Mesothelial cell of epicardium (in vitro differentiated cells): ENCODE measurements at regions not wholly inside any gene's neighbourhood (a gene's known extent, or its start where the extent isn't known, plus 50 kb on each side); places are given as distances from the start of the nearest gene placed in this dataset.

Experiments
- DNase-seq, 2 experiments: peaks; one replicate each; pipeline ENCODE4 v3.0.0; 2021; ENCODE audit warnings: low spot score in 2 of 2; ENCODE audit not compliant: unreplicated experiment in 2 of 2
- H3K27ac Mint-ChIP-seq: 2 replicates; pipeline ENCODE4 v1.8.0; 2021; ENCODE audit warnings: mixed read lengths
- H3K27me3 Mint-ChIP-seq: 2 replicates; pipeline ENCODE4 v1.8.0; 2021; ENCODE audit warnings: low read depth, mixed read lengths
- H3K36me3 Mint-ChIP-seq: 2 replicates; pipeline ENCODE4 v1.8.0; 2021; ENCODE audit warnings: mixed read lengths
- H3K4me1 Mint-ChIP-seq: 2 replicates; pipeline ENCODE4 v1.8.0; 2021; ENCODE audit warnings: mixed read lengths
- H3K4me3 Mint-ChIP-seq: 2 replicates; pipeline ENCODE4 v1.8.0; 2021; ENCODE audit warnings: mild to moderate bottlenecking, moderate library complexity, mixed read lengths
- H3K9me3 Mint-ChIP-seq: 2 replicates; pipeline ENCODE4 v1.8.0; 2021; ENCODE audit warnings: mixed read lengths
- TF ChIP-seq, protein P1 (sequence below): fragments of 200-600 bp; sonication (generic); IDR thresholded peaks from one replicate; pipeline ENCODE4 v1.5.0; 2021; ENCODE audit warnings: antibody characterized with exemption; ENCODE audit not compliant: unreplicated experiment

DNA sequence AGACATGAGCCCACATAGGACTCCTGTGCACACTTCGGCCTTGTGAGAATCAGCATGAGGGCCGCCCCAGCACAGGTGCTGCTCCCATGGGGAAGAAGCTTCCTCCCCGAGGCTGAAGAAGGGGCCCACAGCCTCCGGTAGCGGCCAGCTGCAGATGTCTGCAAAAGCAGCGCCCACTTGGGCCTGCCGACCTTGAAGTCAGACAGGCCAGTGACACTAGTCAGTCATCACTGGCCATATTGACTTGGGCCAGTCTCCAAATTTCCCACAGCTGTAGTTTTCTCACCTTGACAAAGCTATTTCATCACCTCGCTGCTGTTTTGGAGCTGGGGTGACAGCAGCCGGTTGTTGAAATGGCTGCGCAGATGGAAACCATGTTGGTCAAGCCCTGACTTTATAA, 83.0 kb downstream of the RIPK4 start:
- TF ChIP-seq, protein P1, sequence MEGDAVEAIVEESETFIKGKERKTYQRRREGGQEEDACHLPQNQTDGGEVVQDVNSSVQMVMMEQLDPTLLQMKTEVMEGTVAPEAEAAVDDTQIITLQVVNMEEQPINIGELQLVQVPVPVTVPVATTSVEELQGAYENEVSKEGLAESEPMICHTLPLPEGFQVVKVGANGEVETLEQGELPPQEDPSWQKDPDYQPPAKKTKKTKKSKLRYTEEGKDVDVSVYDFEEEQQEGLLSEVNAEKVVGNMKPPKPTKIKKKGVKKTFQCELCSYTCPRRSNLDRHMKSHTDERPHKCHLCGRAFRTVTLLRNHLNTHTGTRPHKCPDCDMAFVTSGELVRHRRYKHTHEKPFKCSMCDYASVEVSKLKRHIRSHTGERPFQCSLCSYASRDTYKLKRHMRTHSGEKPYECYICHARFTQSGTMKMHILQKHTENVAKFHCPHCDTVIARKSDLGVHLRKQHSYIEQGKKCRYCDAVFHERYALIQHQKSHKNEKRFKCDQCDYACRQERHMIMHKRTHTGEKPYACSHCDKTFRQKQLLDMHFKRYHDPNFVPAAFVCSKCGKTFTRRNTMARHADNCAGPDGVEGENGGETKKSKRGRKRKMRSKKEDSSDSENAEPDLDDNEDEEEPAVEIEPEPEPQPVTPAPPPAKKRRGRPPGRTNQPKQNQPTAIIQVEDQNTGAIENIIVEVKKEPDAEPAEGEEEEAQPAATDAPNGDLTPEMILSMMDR, result no peak
- no peak for DNase-seq
- Mint-ChIP-seq H3K27ac (peak overlapping the region; percentile 90), H3K36me3 (no peaks in the 10 kb centered on the region), H3K27me3 (no peaks in the 10 kb centered on the region), H3K9me3 (no peaks in the 10 kb centered on the region), H3K4me1 (peaks cover 65% of the 10 kb centered on the region), H3K4me3 (no peak overlapping the region)

DNA sequence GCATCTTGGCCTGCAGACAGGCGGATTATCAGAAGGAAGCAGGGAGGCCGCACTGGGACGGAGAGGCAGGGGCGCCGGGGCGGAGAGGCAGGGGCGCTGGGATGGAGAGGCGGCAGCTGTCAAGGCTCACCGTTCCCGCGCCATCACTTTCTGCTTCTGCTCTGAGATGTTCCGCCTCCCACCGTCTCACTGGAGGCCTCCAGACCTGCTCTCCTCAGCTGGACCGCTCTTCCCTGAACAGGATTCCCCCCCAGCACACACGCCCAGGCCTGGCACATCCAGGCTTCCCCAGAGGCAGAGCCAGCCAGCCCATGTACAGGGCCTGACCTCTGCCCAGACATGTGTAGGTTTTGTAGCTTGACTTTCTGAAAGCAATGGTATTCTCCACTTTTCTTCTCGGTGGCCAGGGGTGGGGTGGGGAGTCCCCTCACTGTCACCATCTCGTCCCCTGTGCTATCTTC, 84.1 kb downstream of the RIPK4 start:
- H3K27ac Mint-ChIP-seq, result peak overlapping the region; percentile 56
- H3K4me1 Mint-ChIP-seq, result peaks cover 73% of the 10 kb centered on the region
- H3K36me3 Mint-ChIP-seq, result no peaks in the 10 kb centered on the region
- no peak overlapping the region for H3K4me3 Mint-ChIP-seq
- H3K27me3 Mint-ChIP-seq, result no peaks in the 10 kb centered on the region
- H3K9me3 Mint-ChIP-seq, result no peaks in the 10 kb centered on the region
- no peak for DNase-seq
- TF ChIP-seq, protein P1, result no peak

DNA sequence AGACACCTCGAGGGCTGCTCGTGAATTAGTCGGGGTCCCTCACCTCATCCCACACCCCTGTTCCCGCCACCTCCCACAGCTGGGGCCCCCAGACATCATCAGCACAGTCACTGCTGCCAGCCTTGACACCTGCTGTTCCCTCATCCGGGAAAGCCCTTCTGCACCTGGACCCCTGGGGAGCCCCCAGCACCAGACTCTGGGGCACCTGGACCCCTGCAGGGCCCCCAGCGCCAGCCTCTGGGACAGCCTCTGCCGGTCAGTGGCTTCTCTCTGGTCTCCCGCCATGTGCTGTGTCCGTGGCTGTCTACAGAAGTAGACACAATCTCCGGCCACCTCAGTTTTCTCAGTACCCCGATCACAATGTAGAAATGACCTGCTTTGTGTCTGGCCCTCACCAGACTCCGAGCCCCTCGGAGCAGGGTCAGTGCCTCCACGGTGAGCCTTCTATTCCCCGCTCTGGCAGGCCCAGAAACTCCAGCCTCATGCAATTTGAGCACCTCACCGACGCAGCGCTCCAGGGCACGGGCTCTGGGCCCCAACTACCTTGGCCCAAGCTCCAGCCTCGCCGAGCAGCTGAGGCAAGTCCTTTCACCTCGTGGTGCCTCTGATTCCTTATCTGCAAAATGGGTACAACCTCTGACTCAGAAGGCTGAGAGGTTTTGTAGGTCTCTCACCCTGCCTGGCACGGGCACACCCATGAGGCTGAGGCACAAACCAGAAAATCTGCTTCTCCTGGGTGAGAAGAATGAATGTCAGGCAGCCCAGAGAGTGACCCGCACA, 84.7 kb downstream of the RIPK4 start:
- TF ChIP-seq, protein P1, result no peak
- Mint-ChIP-seq H3K4me3 (no peak overlapping the region), H3K9me3 (no peaks in the 10 kb centered on the region), H3K4me1 (peaks cover 77% of the 10 kb centered on the region), H3K27ac (peak overlapping the region; percentile 71), H3K27me3 (no peaks in the 10 kb centered on the region), H3K36me3 (no peaks in the 10 kb centered on the region)
- DNase-seq, result no peak

DNA sequence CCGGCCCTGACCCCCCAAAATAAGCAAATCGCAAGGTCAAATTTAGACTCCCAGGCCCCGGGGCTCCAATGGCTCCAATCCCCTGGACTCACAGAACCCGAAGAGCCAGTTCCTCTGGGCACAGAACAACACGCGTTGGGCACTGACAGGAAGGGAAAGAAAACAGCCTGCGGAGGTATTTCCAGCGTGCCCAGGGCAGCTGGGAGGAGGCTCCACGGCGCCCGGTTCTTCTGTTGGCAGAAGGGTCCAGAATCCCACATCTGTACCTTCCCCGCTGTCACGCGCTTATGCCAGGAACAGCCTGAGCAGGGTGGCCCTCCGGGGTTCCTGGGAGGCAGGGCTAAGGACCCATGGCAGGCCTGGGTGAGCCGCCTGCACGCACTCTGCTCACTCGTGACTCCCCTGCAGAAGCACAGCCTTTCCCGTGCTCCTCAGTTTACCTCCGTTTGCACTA, 85.5 kb downstream of the RIPK4 start:
- no peak for DNase-seq
- H3K36me3 Mint-ChIP-seq, result no peaks in the 10 kb centered on the region
- peak overlapping the region; percentile 92 for H3K27ac Mint-ChIP-seq
- TF ChIP-seq, protein P1, result no peak
- H3K4me3 Mint-ChIP-seq, result no peak overlapping the region
- peaks cover 77% of the 10 kb centered on the region for H3K4me1 Mint-ChIP-seq
- peaks cover under 1% of the 10 kb centered on the region for H3K9me3 Mint-ChIP-seq
- H3K27me3 Mint-ChIP-seq, result no peaks in the 10 kb centered on the region

DNA sequence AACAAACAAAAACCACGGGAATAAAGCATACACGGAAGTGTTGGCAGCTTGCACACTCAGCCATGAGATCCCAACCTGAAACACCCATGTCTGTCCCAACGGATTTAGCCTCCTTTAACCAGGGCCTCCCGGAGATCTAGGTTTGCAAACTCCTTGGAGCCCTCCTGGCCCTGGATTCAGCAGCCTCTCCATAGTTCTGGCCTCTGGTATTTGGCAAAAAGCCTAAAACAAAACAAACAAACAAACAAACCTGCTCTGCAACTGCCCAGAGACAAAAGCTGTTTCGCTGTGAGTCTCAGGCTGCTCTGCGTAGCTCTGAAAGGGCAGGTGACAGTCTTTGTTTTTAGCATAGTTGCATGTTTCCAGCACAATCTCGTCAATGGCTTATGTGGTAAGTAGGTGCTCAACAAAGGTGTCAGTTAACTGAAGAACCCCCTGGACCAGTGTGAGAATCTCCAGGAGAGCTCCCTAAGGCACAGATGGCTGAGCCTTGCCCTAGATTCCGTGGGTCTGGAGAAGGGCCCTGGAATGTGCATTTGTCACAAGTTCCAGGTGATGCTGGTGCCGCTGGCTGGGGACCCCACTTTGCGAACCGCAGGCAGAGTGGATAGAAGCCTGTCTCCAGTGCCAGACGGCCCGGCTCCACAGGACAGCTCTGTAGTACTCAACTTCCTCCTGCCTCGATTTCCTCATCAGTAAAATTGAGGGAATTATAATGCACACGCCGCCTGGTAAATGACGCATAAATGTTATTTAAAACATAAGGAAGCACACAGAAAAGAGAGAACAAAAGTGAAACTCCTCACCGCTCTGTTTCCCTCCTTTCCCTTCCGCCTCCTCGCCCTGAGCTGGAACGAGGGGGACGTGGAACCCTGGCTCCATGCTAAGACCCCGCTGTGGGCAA, 86.2 kb downstream of the RIPK4 start:
- Mint-ChIP-seq H3K9me3 (peaks cover 3% of the 10 kb centered on the region), H3K4me3 (no peak overlapping the region), H3K4me1 (peaks cover 74% of the 10 kb centered on the region), H3K36me3 (no peaks in the 10 kb centered on the region), H3K27me3 (no peaks in the 10 kb centered on the region), H3K27ac (peak overlapping the region; percentile 99)
- TF ChIP-seq, protein P1, result no peak
- DNase-seq, result no peak
